Bronchial epithelial cell (primary cell): ENCODE measurements at regions not wholly inside any gene's neighbourhood (a gene's known extent, or its start where the extent isn't known, plus 50 kb on each side); places are given as distances from the start of the nearest gene placed in this dataset.

Experiments
- DNase-seq: peaks from one replicate; pipeline ENCODE4 v3.0.0-alpha.2; 2010; ENCODE audit warnings: low read depth
- FAIRE-seq: peaks from 2 replicates; lab custom pipeline; 2011; peaks lifted over from hg19 to GRCh38; lab: Jason Lieb, UNC
- H3K27me3 ChIP-seq: 2 replicates; pipeline ENCODE4 v1.5.1; 2011; ENCODE audit warnings: low read length; ENCODE audit not compliant: control insufficient read depth, insufficient read depth
- H3K36me3 ChIP-seq: 2 replicates; pipeline ENCODE4 v1.5.1; 2011; ENCODE audit warnings: low read length; ENCODE audit not compliant: control insufficient read depth, insufficient read depth
- H3K4me3 ChIP-seq: 2 replicates; pipeline ENCODE4 v1.5.1; 2011; ENCODE audit warnings: mild to moderate bottlenecking, low read depth, low read length, control low read depth
- CTCF ChIP-seq: IDR thresholded peaks from 2 replicates; pipeline ENCODE4 v1.5.1; 2011; ENCODE audit warnings: mild to moderate bottlenecking, moderate library complexity, low read length, control low read depth, inconsistent platforms; ENCODE audit not compliant: insufficient read depth, severe bottlenecking

DNA sequence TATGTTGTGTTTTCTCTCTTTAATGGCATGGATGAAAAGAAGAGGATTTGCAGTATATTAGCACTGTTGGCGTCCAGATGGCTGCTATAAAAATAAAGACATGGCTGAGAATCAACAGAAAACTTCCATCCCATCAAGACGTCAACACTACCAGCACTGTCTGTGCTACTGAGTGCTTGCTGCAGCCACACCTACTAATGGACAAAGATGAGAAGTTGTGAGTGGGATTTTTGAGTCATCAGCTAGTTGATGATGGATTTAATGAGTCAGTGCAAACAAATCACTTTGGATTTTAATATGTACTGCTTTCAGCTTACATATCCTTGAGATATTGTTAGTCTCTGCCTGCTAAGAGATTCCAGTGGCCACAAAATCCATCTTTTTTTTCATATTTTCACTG is 631.0 kb upstream of the ANKRD30A start:
- DNase-seq, result peak; percentile 99
- Histone ChIP-seq H3K27me3 (no peaks in the 10 kb centered on the region), H3K36me3 (no peaks in the 10 kb centered on the region), H3K4me3 (no peak overlapping the region)
- FAIRE-seq, result peak; percentile 36
- TF ChIP-seq CTCF, result no peak

DNA sequence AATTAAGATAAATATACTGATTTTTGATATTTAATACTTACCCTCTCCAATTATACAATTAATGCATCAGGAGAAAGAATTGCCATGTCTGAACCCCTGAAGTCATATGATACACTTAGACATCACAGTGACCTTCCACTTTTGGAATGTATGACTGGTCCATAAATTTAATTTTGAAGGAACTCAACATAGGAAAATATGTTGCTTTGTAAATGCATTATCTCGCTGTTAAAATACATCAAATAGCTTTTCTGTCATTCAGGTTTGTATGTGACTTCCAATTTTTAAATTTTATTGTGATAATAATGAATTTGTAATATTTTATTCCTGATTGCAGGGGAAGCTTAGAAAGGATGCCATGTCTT is 631.9 kb upstream of the ANKRD30A start:
- no peak overlapping the region for H3K4me3 ChIP-seq
- H3K36me3 ChIP-seq, result no peaks in the 10 kb centered on the region
- peak; percentile 79 for DNase-seq
- no peak for TF ChIP-seq CTCF
- FAIRE-seq, result no peak
- H3K27me3 ChIP-seq, result no peaks in the 10 kb centered on the region

DNA sequence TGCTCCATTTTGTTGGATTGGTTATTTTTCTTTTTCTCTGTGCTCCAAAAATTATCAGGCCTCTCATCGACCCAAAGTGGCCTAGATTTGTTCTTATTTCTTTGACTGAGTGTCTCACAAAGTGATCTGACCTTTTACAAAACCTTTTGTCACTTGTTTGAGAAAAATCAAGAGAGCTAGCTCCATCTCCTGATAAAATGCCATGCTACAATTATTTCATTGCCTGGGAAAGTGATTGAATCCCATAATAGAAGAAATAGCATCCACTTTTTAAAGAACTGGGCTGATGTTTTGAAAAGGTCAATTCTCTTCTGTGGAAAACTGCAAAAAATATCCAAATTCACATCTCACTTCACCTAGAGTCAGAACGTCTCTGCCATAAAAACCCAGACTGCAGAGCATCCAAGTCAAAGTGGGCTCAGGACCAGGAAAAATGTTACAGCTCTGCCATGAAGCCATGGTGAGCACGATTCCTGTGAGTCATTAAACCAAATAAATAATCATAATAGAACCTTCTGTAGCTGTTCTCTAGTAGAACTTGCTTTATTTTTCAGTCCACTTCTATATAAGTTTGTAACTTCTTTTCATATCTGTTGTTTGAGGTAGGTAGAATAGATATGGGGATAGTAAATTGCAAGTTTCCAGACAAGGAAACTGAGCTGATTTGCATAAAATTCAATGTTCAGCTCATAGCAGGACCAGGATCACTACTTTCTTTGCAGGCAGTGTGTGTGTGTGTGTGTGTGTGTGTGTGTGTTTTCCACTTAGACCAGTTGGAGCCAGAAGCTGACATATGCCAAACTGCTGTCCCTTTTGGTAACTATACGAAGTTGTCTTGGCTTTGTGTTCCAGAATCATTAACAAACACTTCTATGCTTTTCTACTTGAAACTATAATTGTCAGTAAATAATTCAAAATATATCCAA is 632.5 kb upstream of the ANKRD30A start:
- Histone ChIP-seq H3K36me3 (no peaks in the 10 kb centered on the region), H3K27me3 (no peaks in the 10 kb centered on the region), H3K4me3 (no peak overlapping the region)
- DNase-seq (peak; percentile 70), FAIRE-seq (no peak)
- no peak for TF ChIP-seq CTCF

DNA sequence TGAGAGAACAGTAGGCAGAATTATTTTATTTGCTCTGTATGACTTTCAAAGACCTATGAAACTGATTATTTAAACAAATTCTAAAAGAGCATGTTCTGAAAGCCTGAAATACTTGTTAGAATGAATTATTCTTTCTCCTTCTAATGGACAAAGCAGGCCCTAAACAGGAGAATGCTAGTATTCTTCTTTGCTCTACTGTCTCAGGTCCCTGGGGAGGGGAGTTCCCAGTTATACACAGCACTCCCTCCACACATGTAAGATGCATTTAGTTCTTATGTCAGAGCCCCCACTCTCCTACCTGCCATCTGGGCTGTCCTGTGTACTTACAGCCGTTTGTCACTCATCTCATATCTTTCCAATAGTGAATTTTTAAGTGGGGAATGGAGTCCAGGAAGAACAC is 633.5 kb upstream of the ANKRD30A start:
- no peaks in the 10 kb centered on the region for H3K27me3 ChIP-seq
- H3K4me3 ChIP-seq, result no peak overlapping the region
- DNase-seq (no peak), FAIRE-seq (no peak)
- no peak for TF ChIP-seq CTCF
- no peaks in the 10 kb centered on the region for H3K36me3 ChIP-seq

DNA sequence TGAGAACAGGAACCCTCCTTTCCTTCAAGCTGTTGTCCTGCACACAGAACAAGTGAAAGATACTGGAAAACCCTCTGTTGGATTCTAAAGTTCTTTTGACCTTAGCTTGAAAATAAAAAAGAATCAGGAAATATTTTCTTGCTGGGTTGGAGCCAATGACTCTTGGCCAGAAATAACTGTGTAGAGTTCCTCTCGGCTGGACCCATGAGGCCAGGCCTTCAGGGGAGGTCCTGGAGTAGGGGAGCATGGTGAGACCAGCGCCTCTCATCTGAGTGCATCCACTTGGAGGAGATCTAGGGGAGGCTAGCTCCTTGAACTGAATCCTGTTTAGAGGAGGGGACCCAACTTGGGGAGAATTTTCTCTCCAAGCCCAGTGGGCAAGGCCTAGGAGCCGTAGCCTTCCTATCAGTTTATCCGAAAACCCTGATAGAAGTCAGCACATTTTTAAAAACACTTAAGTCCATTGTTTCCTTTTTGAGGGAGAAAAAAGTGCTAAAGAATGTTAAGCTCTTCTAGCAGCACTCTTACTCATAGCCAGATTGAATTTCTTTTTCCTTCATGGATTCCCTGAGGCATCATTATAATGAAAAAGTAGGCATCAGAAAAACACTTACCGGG is 635.7 kb upstream of the ANKRD30A start:
- Histone ChIP-seq H3K27me3 (no peaks in the 10 kb centered on the region), H3K4me3 (no peak overlapping the region), H3K36me3 (no peaks in the 10 kb centered on the region)
- DNase-seq, result peak; percentile 89
- no peak for FAIRE-seq
- TF ChIP-seq CTCF, result no peak
